Cardiac fibroblast (primary cell): ENCODE measurements at regions not wholly inside any gene's neighbourhood (a gene's known extent, or its start where the extent isn't known, plus 50 kb on each side); places are given as distances from the start of the nearest gene placed in this dataset.

Experiments used
- DNase-seq, 2 donors: peaks; one replicate each; pipeline versions ENCODE4 v3.0.0 to v3.0.0-alpha.2; 2010; ENCODE audit warnings: low read depth in 2 of 2
- H3K4me3 ChIP-seq, 2 donors: replicated peaks in 1 of 2; 1 replicate in 1 of 2; 2 replicates in 1 of 2; pipeline ENCODE4 v1.5.1; 2011; ENCODE audit warnings: low read depth in 2 of 2, low read length in 2 of 2, mild to moderate bottlenecking in 2 of 2, moderate library complexity in 1 of 2
- TF ChIP-seq, protein P1 (sequence below): IDR thresholded peaks from one replicate; pipeline ENCODE4 v1.5.1; 2011; ENCODE audit warnings: low read depth, mild to moderate bottlenecking, low read length, inconsistent platforms

DNA sequence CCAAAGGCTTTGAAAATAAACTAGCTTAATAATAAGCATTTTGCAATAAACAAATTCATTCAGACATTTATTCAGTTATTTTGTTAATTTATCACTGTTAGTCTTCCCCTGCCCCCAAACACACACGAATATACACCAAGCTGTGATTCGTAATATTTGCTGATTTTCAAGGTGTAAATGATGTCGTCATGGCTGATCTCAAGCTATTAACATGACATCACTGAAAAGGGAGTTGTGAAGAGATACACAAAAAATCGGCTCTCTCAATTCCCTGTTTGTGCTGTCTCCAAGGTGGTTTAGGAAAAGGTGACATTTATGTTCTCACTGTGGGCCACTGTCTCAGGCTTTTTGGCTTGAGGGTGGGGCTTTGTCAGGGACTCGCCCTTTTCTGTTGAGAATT, 413.3 kb downstream of the CDH9 start:
- no peak overlapping the region for H3K4me3 ChIP-seq
- DNase-seq, result no peak
- TF ChIP-seq, protein P1, sequence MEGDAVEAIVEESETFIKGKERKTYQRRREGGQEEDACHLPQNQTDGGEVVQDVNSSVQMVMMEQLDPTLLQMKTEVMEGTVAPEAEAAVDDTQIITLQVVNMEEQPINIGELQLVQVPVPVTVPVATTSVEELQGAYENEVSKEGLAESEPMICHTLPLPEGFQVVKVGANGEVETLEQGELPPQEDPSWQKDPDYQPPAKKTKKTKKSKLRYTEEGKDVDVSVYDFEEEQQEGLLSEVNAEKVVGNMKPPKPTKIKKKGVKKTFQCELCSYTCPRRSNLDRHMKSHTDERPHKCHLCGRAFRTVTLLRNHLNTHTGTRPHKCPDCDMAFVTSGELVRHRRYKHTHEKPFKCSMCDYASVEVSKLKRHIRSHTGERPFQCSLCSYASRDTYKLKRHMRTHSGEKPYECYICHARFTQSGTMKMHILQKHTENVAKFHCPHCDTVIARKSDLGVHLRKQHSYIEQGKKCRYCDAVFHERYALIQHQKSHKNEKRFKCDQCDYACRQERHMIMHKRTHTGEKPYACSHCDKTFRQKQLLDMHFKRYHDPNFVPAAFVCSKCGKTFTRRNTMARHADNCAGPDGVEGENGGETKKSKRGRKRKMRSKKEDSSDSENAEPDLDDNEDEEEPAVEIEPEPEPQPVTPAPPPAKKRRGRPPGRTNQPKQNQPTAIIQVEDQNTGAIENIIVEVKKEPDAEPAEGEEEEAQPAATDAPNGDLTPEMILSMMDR, result no peak

DNA sequence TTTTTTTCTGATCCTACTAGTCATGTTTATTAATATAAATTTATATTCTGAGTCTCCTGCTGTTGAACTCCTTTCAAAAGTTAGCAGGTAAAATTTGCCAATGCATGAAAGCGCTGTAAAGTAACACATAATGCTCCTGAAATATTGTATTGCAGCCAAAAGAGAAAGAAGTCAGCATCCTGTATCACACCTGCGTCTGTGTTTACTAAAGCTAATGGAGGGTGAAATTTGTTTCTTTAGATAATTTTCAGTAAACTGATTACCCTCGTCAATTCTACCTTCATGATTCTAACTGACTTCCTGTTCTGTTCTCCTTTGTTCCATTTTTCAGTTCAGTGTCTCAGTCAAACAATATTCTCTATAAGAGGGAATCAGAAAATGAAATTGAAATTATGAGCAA, 415.4 kb downstream of the CDH9 start:
- TF ChIP-seq, protein P1, result no peak
- H3K4me3 ChIP-seq, result no peak overlapping the region

DNA sequence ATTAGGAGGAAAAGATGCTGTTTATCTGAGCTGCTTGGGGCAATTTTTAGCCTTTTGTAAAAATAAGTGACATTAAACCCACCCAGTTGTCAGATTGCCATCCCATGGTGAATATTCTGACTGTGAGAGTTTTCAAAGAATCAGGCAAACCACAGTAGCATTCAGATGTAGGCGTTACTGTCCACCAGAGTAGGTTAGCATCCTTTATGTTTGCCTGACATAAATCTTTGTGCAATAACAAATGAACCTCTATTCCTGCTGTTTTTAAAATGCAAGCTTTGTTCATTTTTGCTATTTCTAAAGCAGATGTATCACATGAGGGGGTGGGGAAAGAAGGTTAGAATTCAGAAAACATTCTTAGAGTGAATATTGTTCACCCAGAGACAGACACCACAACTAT, 427.8 kb downstream of the CDH9 start:
- no peak for DNase-seq
- TF ChIP-seq, protein P1, result no peak
- H3K4me3 ChIP-seq, result no peak overlapping the region

More for the DNA sequence above, 415.4 kb downstream of the CDH9 start:
- DNase-seq, result no peak

DNA sequence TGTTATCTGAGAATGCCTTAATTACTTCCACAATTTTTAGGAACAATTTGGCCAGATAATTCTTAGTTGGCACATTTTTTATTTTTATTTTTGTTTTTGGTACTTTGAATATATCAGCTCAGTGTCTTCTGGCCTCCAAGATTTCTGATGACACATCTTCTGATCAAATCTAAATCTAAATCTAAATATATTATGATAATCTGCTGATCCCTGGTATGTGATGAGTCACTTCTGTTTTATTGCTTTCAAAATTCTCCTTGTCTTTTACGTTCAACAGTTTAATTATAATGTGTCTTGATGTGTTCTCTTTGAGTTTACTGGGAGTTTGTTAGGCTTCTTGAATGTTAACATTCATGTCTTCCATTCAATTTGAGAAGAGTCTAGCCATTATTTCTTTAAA, 436.8 kb downstream of the CDH9 start:
- DNase-seq, result no peak
- no peak overlapping the region for H3K4me3 ChIP-seq
- TF ChIP-seq, protein P1, result no peak

DNA sequence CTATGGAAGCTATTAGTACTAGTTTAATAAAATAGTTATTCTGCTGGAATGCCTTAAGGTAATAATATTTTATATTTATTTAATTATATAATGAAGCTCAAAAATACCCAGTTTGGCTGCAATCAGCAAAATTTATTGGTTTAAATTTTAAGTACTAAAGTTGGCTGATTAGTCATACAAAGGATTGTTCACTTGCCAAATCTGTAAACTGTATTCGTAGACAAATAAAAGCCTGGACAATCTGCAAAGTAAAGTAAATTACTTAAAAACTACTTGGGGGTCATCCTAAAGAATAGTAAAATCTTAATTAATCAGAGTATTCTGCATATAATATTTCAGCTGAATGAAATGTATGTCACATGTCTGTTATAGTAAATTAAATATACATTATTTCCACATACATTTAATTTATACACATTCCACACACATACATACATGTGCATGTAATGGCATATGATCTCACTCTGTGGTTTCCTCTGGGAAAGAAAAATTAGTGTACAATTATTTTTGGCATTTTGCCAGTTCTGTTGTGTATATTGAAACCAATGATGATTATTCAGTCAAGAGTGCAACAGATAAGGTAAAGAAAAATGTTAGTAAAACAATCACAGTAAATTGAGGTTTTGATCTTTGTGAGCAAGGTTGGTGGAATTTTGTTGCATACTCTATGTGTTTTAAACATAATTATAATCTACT, 455.9 kb downstream of the CDH9 start:
- H3K4me3 ChIP-seq, result no peak overlapping the region
- peak in 1 of 2 donors; percentile 0 for DNase-seq
- TF ChIP-seq, protein P1, result no peak

DNA sequence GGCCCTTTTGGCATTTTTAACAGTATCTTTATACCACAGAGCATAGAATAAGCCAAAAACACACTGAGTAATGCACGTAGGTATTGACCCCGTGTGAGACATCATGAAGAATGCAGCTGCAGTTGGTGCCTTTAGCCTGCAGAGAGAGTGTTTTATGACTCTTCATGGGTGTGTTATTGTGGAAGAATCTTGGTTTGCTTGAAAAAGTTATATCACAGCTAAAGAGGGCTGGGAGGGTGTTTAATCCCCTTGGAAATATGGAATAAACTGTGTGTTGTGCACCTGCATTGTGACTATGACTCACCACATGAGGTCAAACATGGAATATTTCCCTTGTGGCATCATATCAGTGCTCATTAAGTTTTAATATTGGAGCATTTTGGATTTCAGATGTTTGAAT, 458.7 kb downstream of the CDH9 start:
- TF ChIP-seq, protein P1, result no peak
- DNase-seq, result no peak
- no peak overlapping the region for H3K4me3 ChIP-seq

DNA sequence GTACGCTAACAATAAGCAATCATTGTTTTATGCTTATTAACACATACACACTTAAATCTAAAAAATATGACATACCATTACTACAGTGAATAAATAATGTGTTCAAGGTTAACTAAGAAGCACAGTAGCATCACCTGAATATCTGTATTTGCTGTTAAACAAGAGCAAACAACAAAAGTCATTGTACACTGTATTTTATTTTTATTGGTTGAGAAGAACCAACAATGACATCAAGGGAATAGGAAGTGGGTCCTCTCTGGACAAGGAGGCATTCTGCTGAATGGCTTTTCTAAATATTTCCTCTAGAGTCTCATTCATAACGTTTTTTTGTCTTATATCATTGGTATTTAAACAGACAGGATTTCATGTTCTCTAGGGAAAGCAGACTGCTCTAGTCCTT, 460.4 kb downstream of the CDH9 start:
- no peak overlapping the region for H3K4me3 ChIP-seq
- TF ChIP-seq, protein P1, result no peak
- no peak for DNase-seq
